LNCAP (cell line): ENCODE measurements at regions not wholly inside any gene's neighbourhood (a gene's known extent, or its start where the extent isn't known, plus 50 kb on each side); places are given as distances from the start of the nearest gene placed in this dataset.

Experiments used
- CTCF ChIP-seq: fragments of 450-650 bp; IDR thresholded peaks from 2 replicates; pipeline ENCODE4 v1.5.1; 2017; ENCODE audit warnings: mild to moderate bottlenecking

GRCh38 chr3:94532951-94533350 is 470.1 kb downstream of the NSUN3 start:
- TF ChIP-seq CTCF, result no peak

GRCh38 chr3:94539937-94540336 is 477.1 kb downstream of the NSUN3 start:
- no peak for TF ChIP-seq CTCF

- TF ChIP-seq CTCF, result no peak
These were observed 480.3 kb downstream of the NSUN3 start for GRCh38 chr3:94543161-94543560.

- TF ChIP-seq CTCF, result no peak
These were observed 481.4 kb downstream of the NSUN3 start for GRCh38 chr3:94544131-94544789.

GRCh38 chr3:94548581-94549316 is 485.9 kb downstream of the NSUN3 start:
- TF ChIP-seq CTCF, result no peak

- TF ChIP-seq CTCF, result no peak
These were observed 498.2 kb downstream of the NSUN3 start for GRCh38 chr3:94561094-94561493.

GRCh38 chr3:94564247-94564646 is 501.4 kb downstream of the NSUN3 start:
- no peak for TF ChIP-seq CTCF
